ENCODE measurements at regions not wholly inside any gene's neighbourhood (a gene's known extent, or its start where the extent isn't known, plus 50 kb on each side); places are given as distances from the start of the nearest gene placed in this dataset.
"Not testable (repeated sequence)": the region's sequence is repeated elsewhere in the genome, so short reads cannot be mapped to it uniquely, and the experiment has no call there.

DNA sequence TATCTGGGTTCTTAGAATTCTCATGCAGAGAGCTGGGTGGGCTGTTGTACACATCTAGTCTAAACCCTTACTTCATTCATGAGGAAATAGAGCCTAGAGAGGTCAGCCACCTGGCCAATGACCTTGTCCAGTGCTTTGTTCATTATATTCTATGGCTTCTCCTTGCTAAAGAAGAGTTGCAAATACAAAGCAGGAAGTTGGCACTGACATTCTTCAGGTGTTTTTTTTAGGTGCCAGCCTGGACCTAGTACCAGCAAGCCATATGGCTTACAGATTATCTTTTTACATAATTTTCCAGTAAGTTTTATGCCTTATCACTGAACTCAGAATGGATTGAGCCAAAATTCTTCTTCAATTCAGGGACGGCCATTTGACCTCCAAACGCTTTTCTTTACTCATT lies 54.7 kb upstream of the PGM2 start:
- no peak for DNase-seq (ENCODE audit: extremely low read depth in 1 of 11, low read depth in 9 of 11, low spot score in 4 of 11)

DNA sequence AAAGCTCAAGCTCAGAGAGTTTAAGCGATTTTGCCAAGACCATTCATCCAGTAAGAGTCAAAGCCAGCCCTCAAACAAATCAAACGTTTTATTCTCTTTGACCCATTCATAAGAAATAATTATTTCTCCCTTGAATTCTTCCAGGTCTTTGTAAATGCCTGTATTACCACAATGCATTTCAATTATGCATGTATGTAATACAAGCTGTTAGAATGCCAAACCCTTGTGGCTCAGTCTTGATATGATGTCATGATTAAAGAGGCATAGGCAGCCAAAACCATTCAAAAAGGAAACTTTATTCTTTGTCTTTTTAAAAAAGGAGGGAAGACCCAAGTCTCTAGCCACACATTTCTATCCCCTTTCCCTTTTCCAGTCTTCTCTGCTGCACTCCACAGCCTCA lies 56.5 kb upstream of the PGM2 start:
- DNase-seq (ENCODE audit: extremely low read depth in 1 of 11, low read depth in 9 of 11, low spot score in 4 of 11), result no peak

DNA sequence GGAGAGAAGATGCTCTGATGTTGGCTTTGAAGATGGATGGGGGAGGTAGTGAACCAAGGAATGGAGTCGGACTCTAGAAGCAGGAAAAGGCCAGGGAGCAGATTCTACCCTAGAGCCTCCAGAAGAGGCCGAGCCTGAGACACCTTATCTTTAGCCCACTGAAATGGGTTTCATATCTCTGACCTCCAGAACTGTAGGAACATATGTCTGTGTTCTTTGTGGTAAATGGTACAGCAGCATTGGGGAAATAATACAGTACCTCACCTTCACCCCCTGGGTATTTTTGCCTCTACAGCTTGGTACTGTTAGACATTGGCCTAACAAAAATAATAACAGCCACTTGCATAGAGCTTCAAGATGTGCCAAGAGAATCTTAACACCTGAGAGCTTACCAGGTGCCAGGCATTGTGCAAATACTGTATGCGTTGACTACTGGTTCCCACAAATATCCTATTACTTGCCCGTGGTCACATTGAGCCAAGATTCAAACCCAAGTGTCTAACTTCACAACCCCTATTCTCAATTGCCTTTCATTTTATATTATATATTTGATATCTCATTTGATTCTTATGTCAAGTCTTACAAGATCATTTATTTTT lies 57.0 kb upstream of the PGM2 start:
- no peak for DNase-seq (ENCODE audit: extremely low read depth in 1 of 11, low read depth in 9 of 11, low spot score in 4 of 11)

DNA sequence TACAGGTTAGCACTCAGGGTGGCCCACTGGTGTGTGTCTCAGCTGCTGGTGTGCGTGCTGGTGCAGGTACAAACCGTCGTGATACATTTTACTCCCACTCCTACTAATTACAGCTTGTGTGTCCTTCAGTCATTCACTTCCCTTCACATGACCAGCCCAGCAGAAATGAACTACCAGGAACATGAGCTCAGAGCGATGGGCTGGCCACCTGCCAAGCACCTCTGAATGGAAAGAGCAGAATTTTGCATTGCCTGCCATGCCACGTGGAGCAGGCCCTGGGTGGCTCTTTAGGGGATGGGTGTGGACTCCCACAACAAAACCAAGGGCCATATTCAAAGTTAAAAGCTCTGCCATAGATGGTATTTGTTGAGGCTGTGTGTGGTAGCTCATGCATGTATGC lies 58.9 kb upstream of the PGM2 start:
- DNase-seq (ENCODE audit: extremely low read depth in 1 of 11, low read depth in 9 of 11, low spot score in 4 of 11), result peak in 3 of 11 donors; percentile 36 to 39 (median 37)

DNA sequence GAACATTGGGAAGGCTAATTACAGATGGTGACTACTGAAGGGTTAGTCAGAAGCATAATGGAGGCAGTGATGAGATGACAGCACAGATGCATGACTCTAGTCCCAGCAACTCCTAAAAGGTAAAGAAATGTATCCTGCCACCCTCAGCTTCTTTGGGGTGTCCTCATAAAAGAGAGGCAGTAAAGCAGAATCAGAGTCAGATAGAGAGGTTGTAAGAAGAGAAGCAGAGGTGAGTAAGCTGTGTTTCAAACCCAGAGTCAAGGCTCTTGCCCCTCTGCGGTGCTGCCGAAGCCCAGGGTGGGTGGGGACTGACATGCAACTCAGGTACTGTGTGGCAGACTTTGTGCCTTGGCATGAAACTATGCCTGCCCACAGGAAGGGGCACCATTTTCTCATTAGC lies 59.5 kb upstream of the PGM2 start:
- DNase-seq (ENCODE audit: extremely low read depth in 1 of 11, low read depth in 9 of 11, low spot score in 4 of 11), result no peak

DNA sequence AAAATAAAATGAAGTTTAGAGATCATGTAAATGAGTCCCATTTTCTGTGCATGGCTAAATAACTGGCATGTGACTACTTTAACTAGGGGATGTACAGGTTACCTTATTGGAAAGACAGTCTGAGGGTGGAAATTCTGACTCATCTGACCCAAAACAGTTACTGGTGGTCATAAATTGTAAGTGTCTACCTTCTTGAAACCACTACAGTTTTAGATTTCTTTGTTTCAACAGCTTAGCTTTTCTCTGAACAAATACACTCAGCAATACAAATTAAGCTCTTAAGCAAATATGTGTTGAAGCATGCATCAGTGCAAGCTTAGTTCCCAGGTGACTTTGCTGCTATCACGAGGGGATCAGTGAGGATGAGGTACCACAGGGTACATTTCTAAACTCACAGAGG lies 60.7 kb upstream of the PGM2 start:
- no peak for DNase-seq (ENCODE audit: extremely low read depth in 1 of 11, low read depth in 9 of 11, low spot score in 4 of 11)

DNA sequence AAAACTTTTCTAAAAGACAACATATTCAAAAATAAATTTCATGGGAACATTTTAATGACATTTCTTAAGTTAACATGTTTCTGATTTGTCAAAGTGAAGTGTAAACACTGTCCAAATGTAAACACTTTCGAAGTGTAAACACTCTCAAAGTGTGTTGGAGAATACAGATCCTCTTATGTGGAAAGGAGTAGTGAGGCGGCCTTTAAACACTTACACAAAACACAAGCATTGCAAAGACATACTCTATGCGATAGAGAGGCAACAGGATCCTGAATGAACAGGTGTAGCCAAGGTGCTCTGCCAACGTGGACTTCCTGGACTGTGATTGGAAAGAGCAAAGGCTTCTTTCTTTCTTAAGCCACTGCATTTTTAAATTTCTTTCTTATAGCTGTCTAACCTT lies 62.7 kb upstream of the PGM2 start:
- DNase-seq (ENCODE audit: extremely low read depth in 1 of 11, low read depth in 9 of 11, low spot score in 4 of 11), result no peak

DNA sequence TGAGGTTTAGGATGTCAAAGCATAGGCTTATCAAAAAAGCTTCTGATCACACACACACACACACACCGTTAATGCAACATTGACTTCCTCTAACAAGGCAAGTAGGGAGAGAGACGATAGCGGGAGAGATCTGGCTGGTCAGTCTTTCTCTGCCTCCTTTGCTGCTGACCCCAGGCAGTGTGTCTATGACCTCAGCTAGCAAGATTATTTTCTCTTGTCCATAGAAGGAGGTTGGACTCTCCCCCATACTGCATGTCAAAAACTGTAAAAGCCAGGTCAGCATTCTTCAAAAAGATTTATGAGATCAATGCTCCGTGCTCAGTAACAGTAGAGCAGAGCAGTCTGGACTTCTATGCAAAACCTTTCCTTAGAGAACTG lies 63.5 kb upstream of the PGM2 start:
- peak in 5 of 11 donors; percentile 32 to 61 (median 43) for DNase-seq (ENCODE audit: extremely low read depth in 1 of 11, low read depth in 9 of 11, low spot score in 4 of 11)

DNA sequence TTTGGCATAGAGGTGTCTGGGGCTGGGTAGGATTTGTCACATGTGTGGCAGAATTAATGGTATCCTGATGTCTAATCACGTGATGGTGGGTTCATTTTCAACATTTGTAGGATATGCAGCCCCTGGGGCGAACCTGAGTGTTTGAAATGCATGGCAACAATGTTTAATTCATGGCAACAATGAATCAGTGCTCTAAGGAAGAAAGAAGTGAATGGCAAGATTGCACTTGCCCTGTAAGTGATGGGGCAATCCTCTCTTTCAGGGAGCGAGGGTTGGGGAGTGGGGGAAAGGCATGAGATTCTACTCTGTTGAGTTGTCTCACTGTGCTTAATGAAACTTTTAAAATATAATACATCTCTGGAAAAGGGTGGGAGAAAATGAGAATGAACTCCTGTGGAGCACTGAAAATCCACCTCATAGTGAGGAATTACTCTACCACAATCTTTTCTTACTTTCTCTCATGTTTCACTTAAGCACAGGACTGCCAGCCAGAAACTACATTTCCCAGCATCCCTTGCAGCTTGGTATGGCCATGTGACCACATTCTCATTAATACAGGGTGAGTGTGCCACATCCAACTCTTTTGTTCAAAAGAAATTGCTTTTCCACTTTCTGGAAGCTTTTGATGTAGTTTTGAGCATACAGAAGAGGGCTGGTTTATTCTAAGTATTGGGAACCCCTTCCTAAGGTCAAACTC lies 64.0 kb upstream of the PGM2 start:
- peak in 5 of 11 donors; percentile 30 to 65 (median 56) for DNase-seq (ENCODE audit: extremely low read depth in 1 of 11, low read depth in 9 of 11, low spot score in 4 of 11)

DNA sequence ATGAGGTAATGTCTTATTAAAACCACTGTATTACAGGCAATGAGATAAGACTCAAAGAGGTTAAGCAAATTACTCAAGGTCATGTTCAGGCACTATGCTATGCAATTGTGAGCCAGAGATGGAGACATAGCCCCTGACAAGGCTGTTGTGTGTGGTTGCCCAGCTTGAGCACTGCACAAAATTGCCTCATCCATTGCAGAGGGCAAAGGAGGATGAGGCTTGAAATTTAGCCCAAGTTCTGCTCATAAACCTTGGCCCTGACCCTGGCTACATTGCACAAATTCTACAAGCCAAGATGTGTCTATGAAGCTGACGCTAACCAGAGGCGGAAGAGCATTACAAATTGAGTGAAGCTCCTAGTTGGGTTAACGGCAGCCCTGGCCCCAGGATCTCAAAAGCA lies 65.6 kb upstream of the PGM2 start:
- DNase-seq (ENCODE audit: extremely low read depth in 1 of 11, low read depth in 9 of 11, low spot score in 4 of 11), result no peak

DNA sequence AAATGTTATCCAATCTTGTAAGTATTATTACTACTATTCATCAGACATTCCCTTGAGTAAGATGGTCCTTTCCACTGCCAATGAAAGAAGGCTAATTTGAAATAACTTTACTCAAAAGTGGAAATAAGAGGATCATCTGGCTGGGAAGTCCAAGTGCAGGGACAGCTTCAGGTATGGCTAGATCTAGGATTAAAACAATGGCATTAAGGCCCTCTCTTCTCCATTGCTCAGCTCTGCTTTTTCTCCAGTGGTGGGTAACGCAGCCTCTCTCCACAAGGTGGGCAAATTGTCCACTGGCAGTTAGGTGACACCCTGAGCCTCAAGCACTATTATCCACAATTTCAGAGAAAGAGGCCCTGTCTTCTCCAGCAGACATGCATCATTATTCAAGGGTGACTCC lies 66.7 kb upstream of the PGM2 start:
- no peak for DNase-seq (ENCODE audit: extremely low read depth in 1 of 11, low read depth in 9 of 11, low spot score in 4 of 11)

DNA sequence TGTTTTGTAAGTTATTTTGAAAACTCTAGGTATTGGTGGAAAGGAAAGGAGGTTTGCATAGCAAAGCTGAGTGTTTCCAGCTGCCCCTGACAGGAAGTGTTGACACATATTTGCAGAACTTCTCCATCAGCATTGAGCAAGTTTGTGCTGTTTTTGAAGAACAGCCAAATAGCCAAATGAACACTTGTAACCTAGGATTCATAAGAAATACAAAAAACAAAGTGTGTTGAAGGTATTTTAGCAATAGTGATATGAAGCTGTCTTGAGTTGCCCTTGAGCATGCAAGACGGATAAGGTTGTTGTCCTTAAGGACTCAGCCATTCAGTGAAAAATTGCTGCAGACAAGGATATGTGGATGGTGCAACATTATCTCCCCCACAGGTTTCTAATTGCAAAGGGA lies 68.3 kb upstream of the PGM2 start:
- peak in 5 of 11 donors; percentile 24 to 59 (median 43) for DNase-seq (ENCODE audit: extremely low read depth in 1 of 11, low read depth in 9 of 11, low spot score in 4 of 11)

DNA sequence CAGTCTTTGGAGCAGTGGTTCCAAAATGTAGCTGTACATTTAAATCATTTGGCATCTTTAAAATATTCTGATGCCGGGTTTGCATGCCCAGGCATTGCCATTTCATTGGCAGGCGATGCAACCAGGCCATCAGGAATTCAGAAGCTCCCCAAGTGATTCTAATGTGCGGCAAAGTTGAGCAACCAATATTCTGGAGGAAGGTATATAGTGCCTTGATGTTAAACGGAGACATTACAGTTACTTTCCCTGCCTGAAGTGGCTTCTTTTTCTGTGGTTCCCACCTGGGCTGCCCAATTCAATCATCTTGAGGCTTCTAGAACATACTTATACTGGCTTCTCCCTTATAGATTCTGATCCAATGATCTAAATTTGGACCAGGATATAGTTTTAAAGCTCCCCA lies 68.7 kb upstream of the PGM2 start:
- DNase-seq (ENCODE audit: extremely low read depth in 1 of 11, low read depth in 9 of 11, low spot score in 4 of 11), result no peak

DNA sequence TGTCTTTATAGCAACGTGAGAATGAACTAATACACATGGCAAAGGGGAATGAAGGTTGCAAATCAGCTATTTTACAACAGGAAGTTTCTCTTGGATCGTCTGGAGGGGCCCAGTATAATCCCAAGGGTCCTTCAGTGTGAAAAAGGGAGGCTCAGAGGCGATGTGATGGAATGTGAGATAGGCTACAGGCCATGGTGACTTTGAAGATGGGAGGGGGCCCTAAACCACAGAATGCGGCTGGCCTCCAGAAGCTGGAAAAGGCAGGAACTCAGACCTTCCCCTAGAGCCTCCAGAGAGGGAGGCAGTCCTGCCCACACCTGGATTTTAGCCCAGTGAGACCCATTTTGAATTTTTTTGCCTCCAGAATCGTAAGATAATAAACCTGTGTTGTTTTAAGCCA lies 69.4 kb upstream of the PGM2 start:
- no peak for DNase-seq (ENCODE audit: extremely low read depth in 1 of 11, low read depth in 9 of 11, low spot score in 4 of 11)

DNA sequence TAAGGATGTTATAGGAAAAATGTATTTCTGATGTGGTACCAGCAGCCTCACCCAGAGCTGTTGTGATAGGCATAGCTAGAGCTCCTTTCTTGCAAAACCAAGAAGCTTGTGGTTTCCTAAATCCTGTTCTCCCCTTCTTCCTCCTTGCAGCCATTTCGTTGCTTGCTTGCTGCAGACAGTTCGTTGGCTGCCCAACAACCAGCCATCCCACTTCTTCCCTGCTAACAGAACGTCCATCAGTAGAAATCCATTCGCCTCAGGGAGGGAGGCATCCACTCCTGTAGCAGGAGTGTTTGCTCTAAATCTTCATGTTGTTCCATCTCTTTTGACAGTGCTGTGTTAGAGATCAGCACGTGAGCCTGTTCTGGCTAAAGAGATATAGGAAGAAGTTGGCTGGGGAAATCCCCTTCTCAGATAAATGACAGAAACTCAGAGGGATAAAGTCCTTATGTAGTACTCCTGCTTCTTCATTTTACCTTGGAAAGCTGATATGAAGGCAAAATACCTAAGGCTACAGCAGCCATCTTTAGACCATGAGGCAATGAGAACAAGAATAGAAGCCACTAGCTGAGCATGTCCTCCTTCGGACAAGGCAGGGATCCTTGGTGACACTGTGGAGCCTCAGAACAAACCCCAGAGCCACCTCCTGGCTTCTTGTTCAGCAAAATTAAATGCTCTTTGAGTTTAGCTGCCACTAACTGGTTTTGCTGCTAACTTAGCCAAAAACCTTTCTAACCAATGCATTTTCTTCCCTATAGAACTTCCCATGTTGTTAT lies 68.4 kb upstream of the RELL1 start:
- DNase-seq (ENCODE audit: extremely low read depth in 1 of 11, low read depth in 9 of 11, low spot score in 4 of 11), result no peak

DNA sequence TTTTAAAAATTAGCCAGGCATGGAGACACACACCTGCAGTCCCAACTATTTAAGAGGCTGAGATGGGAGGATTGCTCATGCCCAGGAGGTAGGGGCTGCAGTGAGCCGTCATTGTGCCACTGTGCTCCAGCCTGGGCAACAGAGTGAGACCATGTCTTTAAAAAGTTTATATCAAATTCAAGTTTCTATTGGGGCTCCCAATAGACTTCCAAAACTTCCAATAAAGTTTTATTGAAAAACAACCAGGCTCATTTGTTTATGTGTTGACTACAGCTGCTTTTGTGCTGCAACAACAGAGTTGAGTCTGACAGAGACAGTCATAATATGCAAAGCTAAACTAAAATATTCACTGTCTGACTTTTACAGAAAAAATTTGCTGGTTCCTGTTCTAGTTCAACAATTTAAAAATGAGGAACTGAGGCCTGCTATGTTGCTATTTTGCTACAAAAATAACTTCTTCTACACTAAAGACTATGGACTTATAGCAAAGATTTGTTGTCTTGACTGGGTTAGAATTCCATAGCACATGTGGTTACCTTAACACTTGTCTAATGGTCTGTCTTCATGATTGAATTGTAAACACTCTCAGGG lies 63.3 kb upstream of the RELL1 start:
- no peak for DNase-seq (ENCODE audit: extremely low read depth in 1 of 11, low read depth in 9 of 11, low spot score in 4 of 11)

DNA sequence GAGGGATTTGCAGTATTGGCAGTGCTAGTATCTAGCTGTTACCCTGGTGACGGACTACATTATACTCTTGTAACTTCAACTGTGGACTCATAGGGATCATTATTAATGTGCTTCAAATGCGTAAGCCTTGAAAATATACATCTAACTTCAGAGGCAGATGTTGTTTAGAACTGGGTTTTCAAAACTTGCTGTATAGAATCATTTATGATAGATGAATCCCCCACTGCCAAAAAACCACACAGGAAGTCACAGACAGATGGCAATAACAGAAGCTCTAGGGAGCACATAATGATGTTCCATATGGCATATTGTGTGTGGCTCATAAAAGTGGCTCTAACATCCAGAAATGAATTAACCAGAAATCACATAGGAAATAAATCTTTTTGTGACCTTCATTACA lies 62.3 kb upstream of the RELL1 start:
- DNase-seq (ENCODE audit: extremely low read depth in 1 of 11, low read depth in 9 of 11, low spot score in 4 of 11), result no peak

DNA sequence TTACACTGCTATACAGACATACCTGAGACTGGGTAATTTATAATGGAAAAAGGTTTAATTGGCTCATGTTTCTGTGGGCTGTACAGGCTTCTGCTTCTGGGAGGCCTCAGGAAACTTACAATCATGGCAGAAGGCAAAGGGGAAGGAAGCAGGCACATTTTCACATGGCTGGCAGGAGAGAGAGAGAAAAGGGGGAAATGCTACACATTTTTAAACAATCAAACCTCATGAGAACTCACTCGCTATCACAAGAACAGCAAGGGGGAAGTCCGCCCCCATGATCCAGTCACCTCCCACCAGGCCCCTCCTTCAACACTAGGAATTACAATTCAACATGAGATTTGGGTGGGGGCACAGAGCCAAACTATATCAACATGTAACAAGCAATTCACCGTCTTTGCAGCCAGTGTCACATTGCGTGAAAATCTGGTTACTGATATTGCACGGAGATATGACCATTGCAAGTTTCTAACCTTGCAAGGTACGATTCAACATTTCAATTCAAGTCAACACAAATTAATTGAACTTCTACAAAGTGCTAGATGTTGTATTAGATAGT lies 61.7 kb upstream of the RELL1 start:
- no peak for DNase-seq (ENCODE audit: extremely low read depth in 1 of 11, low read depth in 9 of 11, low spot score in 4 of 11)

DNA sequence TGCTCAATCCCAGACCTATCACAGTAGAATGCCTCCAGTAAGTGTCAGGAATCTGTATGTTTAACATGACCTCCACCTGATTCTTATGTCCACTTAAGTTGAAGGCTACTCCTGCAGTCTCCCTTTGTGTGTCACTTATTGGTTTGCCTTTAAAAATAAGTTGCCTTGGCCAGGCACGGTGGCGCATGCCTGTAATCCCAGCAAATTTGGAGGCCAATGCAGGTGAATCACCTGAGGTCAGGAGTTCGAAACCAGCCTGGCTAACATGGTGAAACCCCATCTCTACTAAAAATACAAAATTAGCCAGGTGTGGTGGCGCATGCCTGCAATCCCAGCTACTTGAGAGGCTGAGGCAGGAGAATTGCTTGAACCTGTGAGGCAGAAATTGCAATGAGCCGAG lies 60.7 kb upstream of the RELL1 start:
- DNase-seq (ENCODE audit: extremely low read depth in 1 of 11, low read depth in 9 of 11, low spot score in 4 of 11), result not testable (repeated sequence)

DNA sequence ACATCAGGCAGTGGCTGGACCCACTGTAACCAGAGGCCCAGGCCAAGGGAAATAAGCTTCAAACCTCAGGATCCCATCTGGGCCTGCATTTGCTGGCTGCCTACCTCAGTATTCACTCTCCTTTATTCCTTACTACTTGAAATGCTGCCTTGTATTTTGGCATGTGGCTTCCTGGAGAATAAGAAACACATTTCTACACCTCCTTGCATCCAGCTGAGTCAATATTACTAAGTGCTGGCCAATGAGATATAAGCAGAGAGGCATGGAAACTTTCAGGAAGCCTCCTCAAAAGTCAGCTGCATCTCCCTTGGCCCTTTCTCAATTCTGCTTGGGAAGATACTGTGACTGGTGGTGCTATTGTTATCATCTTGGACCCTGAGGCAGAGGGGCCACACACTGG lies 59.8 kb upstream of the RELL1 start:
- DNase-seq (ENCODE audit: extremely low read depth in 1 of 11, low read depth in 9 of 11, low spot score in 4 of 11), result no peak
